SK-N-SH (cell line): ENCODE measurements at regions not wholly inside any gene's neighbourhood (a gene's known extent, or its start where the extent isn't known, plus 50 kb on each side); places are given as distances from the start of the nearest gene placed in this dataset.

Experiments
- CTCF ChIA-PET: fragments of 300-600, 350-600 bp; formaldehyde crosslinking; extraction: SDS; loops from one replicate; lab custom pipeline; 2021; lab: Yijun Ruan, JAX
- POLR2A ChIA-PET: fragments of 350-600 bp; sonication (Branson Sonifier 250); formaldehyde crosslinking; extraction: SDS; loops from one replicate; lab custom pipeline; 2020; ENCODE audit warnings: antibody characterized with exemption, inconsistent platforms; lab: Yijun Ruan, JAX
- DNase-seq: peaks from one replicate; pipeline ENCODE4 v3.0.0; 2012
- H2AFZ ChIP-seq: fragments of 200-600 bp; sonication (generic); 2 replicates; pipeline ENCODE4 v1.8.1; 2016; ENCODE audit warnings: antibody characterized with exemption, mild to moderate bottlenecking, low read depth
- H3F3A ChIP-seq: fragments of 200-600 bp; sonication (generic); replicated peaks from 2 replicates; pipeline ENCODE3; 2016; ENCODE audit warnings: antibody characterized with exemption, mild to moderate bottlenecking; ENCODE audit not compliant: insufficient read depth
- H3K27ac ChIP-seq, 2 experiments: fragments of 200-500 bp in 1 of 2; fragments of 200-600 bp in 1 of 2; sonication (Bioruptor generic) in 1 of 2; sonication (generic), shearing (Covaris generic) in 1 of 2; 2 replicates each; pipeline versions ENCODE4 v1.5.1 to v1.6.1; 2014 to 2016; ENCODE audit warnings: low read depth in 2 of 2, inconsistent platforms in 1 of 2, low read length in 1 of 2, mild to moderate bottlenecking in 1 of 2, mixed read lengths in 1 of 2
- H3K27me3 ChIP-seq: fragments of 200-600 bp; sonication (generic), shearing (Covaris generic); 2 replicates; pipeline ENCODE4 v1.6.1; 2016; ENCODE audit warnings: mixed run types; ENCODE audit not compliant: insufficient read depth
- H3K36me3 ChIP-seq, 2 experiments: fragments of 200-500 bp in 1 of 2; fragments of 200-600 bp in 1 of 2; sonication (Bioruptor generic) in 1 of 2; sonication (generic) in 1 of 2; replicated peaks in 1 of 2; 2 replicates each; pipeline versions ENCODE3 to v1.5.1; 2014 to 2016; ENCODE audit warnings: low read length in 1 of 2, mild to moderate bottlenecking in 1 of 2; ENCODE audit not compliant: insufficient read depth in 2 of 2, control insufficient read depth in 1 of 2
- H3K4me1 ChIP-seq, 2 experiments: fragments of 200-500 bp in 1 of 2; fragments of 200-600 bp in 1 of 2; sonication (Bioruptor generic) in 1 of 2; sonication (generic), shearing (Covaris generic) in 1 of 2; 2 replicates each; pipeline versions ENCODE4 v1.5.1 to v1.6.1; 2014 to 2016; ENCODE audit warnings: low read depth in 1 of 2, low read length in 1 of 2, mixed run types in 1 of 2; ENCODE audit not compliant: insufficient read depth in 2 of 2, control insufficient read depth in 1 of 2
- H3K4me2 ChIP-seq: fragments of 200-600 bp; sonication (generic), shearing (Covaris generic); 2 replicates; pipeline ENCODE4 v1.6.1; 2017; ENCODE audit warnings: mixed run types
- H3K4me3 ChIP-seq, 2 experiments: fragments of 200-500 bp in 1 of 2; fragments of 200-600 bp in 1 of 2; sonication (Bioruptor generic) in 1 of 2; sonication (generic), shearing (Covaris generic) in 1 of 2; 2 replicates each; pipeline versions ENCODE4 v1.5.1 to v1.8.1; 2014 to 2016; ENCODE audit warnings: low read depth in 2 of 2, inconsistent platforms in 1 of 2, low read length in 1 of 2, mild to moderate bottlenecking in 1 of 2, mixed read lengths in 1 of 2, moderate library complexity in 1 of 2
- H3K79me2 ChIP-seq: fragments of 200-600 bp; sonication (generic); 2 replicates; pipeline ENCODE4 v1.8.1; 2017; ENCODE audit warnings: mild to moderate bottlenecking; ENCODE audit not compliant: insufficient read depth
- H3K9ac ChIP-seq: fragments of 200-600 bp; sonication (generic); 2 replicates; pipeline ENCODE4 v1.6.1; 2017; ENCODE audit warnings: mixed run types
- H3K9me2 ChIP-seq: fragments of 200-600 bp; sonication (generic); 2 replicates; pipeline ENCODE4 v1.6.1; 2017; ENCODE audit warnings: mixed run types
- H3K9me3 ChIP-seq: fragments of 200-600 bp; sonication (generic); 2 replicates; pipeline ENCODE4 v1.6.1; 2017; ENCODE audit warnings: mixed run types, mild to moderate bottlenecking, moderate library complexity
- H4K20me1 ChIP-seq: fragments of 200-600 bp; sonication (generic); 2 replicates; pipeline ENCODE4 v1.6.1; 2017; ENCODE audit warnings: mild to moderate bottlenecking, mixed run types; ENCODE audit not compliant: insufficient read depth
- EP300 ChIP-seq, 2 experiments: IDR thresholded peaks; 2 replicates each; pipeline versions ENCODE4 v1.4.0 to v1.6.1; 2012; ENCODE audit warnings: borderline replicate concordance in 1 of 2, low read depth in 1 of 2, low read length in 1 of 2
- EZH2phosphoT487 ChIP-seq: fragments of 200-600 bp; sonication (generic); IDR thresholded peaks from 2 replicates; pipeline ENCODE4 v1.6.1; 2017; ENCODE audit warnings: low read depth, mixed run types, mild to moderate bottlenecking, antibody characterized with exemption, moderate library complexity, borderline replicate concordance
- FOSL2 ChIP-seq: IDR thresholded peaks from 2 replicates; pipeline ENCODE4 v1.4.0; 2012; ENCODE audit warnings: low read depth, mild to moderate bottlenecking, moderate library complexity, borderline replicate concordance
- FOXM1 ChIP-seq: IDR thresholded peaks from 2 replicates; pipeline ENCODE4 v1.4.0; 2012; ENCODE audit warnings: low read depth, mild to moderate bottlenecking
- GATA2 ChIP-seq: sonication (generic); formaldehyde crosslinking; IDR thresholded peaks from 2 replicates; pipeline ENCODE4 v1.5.0; 2020; ENCODE audit warnings: mild to moderate bottlenecking, missing genetic modification reagents
- MEF2A ChIP-seq: IDR thresholded peaks from 2 replicates; pipeline ENCODE4 v1.4.0; 2012; ENCODE audit warnings: low read depth, borderline replicate concordance
- RAD21 ChIP-seq: IDR thresholded peaks from 2 replicates; pipeline ENCODE4 v1.6.1; 2012; ENCODE audit warnings: mild to moderate bottlenecking, low read length
- RFX5 ChIP-seq: IDR thresholded peaks from 2 replicates; pipeline ENCODE4 v1.6.1; 2012; ENCODE audit warnings: mild to moderate bottlenecking, improper control_type of control experiment, low read length
- RXRA ChIP-seq: IDR thresholded peaks from 2 replicates; pipeline ENCODE4 v1.4.0; 2012; ENCODE audit warnings: low read depth, mild to moderate bottlenecking, borderline replicate concordance
- TAF1 ChIP-seq: IDR thresholded peaks from 2 replicates; pipeline ENCODE4 v1.6.1; 2012; ENCODE audit warnings: low read depth, mild to moderate bottlenecking, low read length, moderate library complexity, borderline replicate concordance
- TCF12 ChIP-seq: IDR thresholded peaks from 2 replicates; pipeline ENCODE4 v1.4.0; 2012
- TEAD4 ChIP-seq: IDR thresholded peaks from 2 replicates; pipeline ENCODE4 v1.4.0; 2012; ENCODE audit warnings: mild to moderate bottlenecking, borderline replicate concordance; ENCODE audit not compliant: insufficient read depth
- WGBS: methylation state at CpG from one replicate; pipeline ENCODE4 v1.1.6; 2017; ENCODE audit warnings: low lambda C conversion rate; 5-methylcytosine and 5-hydroxymethylcytosine counted together
- TF ChIP-seq, protein P1 (sequence below): IDR thresholded peaks from 2 replicates; pipeline ENCODE4 v1.4.0; 2012; ENCODE audit warnings: low read depth, borderline replicate concordance
- TF ChIP-seq, protein P2 (sequence below): fragments of 150-350 bp; IDR thresholded peaks from 2 replicates; pipeline ENCODE4 v1.6.1; 2017; ENCODE audit warnings: antibody characterized with exemption, low read length, low read depth, borderline replicate concordance

DNA sequence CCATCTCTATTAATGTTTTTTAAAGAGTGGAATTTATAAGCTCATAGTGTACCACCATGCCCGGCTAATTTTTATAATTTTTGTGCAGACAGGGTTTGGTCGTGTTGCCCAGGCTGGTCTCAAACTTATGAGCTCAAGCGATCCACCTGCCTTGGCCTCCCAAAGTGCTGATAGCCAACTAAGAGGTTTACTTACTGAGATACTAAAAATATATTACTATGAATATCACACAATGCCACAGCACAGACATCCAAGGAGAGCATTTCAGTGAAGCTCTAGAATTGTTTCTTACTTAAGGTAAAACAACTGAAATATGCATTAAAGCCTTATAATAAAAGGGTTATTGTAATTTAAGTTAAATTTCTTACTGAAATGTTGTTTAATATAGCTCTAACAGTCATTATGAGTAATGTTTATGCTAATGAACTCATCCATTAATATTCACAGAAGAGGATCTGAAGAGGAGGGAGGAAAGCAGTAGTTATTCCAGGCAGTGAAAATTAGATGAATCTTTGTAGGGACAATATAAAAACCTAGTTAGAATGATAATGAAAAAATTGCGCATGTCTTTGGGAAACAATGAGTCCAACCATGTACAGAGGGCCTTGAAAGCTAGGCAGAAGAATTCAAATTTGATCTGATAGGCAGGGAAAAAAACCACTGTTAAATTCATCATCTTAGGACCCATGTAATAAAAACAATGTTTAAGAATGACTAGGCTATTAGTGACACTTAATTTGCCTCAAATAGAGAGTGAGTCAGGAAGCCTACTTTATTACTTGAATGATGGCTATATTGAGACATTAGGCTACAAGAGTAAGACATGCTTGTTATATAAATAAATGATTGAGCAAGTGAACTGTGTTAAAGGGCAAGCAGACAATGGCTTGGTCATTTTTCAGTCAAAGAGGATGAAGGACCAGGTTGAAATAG is 99.2 kb downstream of the SLC41A2 start (continued):
- TF ChIP-seq MEF2A (peak; percentile 56; the same call in 1 of the 2 replicates), TCF12 (peak; percentile 42), EP300 (IDR thresholded peaks at IDR 0.05; ENCODE audit: borderline replicate concordance in 1 of 2, low read depth in 1 of 2, low read length in 1 of 2) (peak in 1 of 2 experiments; percentile 66; a peak in 1 of 4 replicates), TAF1 (no peak), GATA2 (CRISPR knock-in tag) (no peak), FOXM1 (0 out of 2 replicates have a peak, but pooled peaks have one; percentile 63), RAD21 (no peak), RFX5 (no peak), FOSL2 (peak; percentile 39; the same call in 1 of the 2 replicates)
- TF ChIP-seq, protein P1, sequence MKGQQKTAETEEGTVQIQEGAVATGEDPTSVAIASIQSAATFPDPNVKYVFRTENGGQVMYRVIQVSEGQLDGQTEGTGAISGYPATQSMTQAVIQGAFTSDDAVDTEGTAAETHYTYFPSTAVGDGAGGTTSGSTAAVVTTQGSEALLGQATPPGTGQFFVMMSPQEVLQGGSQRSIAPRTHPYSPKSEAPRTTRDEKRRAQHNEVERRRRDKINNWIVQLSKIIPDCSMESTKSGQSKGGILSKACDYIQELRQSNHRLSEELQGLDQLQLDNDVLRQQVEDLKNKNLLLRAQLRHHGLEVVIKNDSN: no peak
- TF ChIP-seq, protein P2, sequence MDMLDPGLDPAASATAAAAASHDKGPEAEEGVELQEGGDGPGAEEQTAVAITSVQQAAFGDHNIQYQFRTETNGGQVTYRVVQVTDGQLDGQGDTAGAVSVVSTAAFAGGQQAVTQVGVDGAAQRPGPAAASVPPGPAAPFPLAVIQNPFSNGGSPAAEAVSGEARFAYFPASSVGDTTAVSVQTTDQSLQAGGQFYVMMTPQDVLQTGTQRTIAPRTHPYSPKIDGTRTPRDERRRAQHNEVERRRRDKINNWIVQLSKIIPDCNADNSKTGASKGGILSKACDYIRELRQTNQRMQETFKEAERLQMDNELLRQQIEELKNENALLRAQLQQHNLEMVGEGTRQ: no peak

DNA sequence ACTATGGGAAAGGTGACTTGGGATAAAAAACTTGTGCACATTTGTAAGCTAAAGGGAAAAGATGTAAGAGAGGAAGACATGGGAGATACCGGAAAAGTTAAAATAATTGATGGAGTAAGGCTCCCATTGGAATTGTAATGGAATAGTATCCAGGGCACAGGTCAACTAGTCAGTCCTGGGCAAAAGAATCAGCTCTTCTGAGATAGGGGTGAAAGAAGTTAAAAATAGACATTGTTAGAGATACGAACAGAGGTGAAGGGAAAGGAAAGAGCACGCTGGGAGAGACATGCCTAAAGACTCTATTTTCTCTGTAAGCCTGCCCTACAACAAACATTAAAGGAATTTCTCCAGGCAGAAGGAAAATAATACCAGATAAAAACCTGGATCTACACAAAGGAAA is 101.6 kb downstream of the SLC41A2 start:
- Histone ChIP-seq H4K20me1 (no peaks in the 10 kb centered on the region), H3K4me1 (peaks cover 0 to 26% of the 10 kb centered on the region in 2 experiments; a peak in 2 of 4 replicates), H3K4me2 (no peak overlapping the region), H2AFZ (no peak overlapping the region), H3K79me2 (no peaks in the 10 kb centered on the region), H3K9me3 (no peaks in the 10 kb centered on the region), H3F3A (peaks cover 29% of the 10 kb centered on the region), H3K9me2 (no peaks in the 10 kb centered on the region), H3K36me3 (no peaks in the 10 kb centered on the region), H3K27ac (no peak overlapping the region), H3K27me3 (no peaks in the 10 kb centered on the region), H3K4me3 (no peak overlapping the region), H3K9ac (no peak overlapping the region)
- CTCF ChIA-PET: interaction anchor here (1.2 to 1.8 kb wide), 2 partner anchors 9 to 475 kb away, joined by 3 to 7 read pairs; no protein-coding TSS in a partner anchor
- DNase-seq: no peak
- POLR2A ChIA-PET: no interaction called here
- 96% methylated on average over 3 of the region's 3 CpGs for WGBS
- TF ChIP-seq TEAD4: no peak
- no peak for TF ChIP-seq FOXM1
- TF ChIP-seq RXRA: no peak
- no peak for TF ChIP-seq TAF1
- TF ChIP-seq, all 33 proteins: peak for 0

DNA sequence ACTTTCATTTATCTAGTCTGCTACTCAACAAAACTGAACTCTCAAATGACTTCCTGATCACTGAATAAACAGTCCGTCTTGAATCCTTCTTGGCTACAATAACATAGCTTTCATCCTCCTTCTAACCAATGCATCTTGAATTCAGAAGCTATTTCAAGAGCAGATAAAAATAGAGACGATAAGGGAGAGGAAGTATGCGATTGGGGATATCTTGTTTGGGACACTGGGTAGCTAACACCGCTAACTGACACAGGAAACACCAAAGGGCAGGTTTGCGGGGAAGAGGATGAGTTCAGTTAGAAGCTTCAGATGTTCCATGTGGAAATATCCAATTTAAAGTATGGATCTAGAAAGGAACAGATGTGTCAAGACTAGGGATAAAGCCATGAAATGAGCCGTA is 102.5 kb downstream of the SLC41A2 start:
- Histone ChIP-seq H3K36me3 (no peaks in the 10 kb centered on the region), H3K27ac (no peak overlapping the region), H3F3A (peaks cover 29% of the 10 kb centered on the region), H3K9ac (no peak overlapping the region), H4K20me1 (no peaks in the 10 kb centered on the region), H3K9me3 (no peaks in the 10 kb centered on the region), H3K4me1 (peaks cover 0 to 26% of the 10 kb centered on the region in 2 experiments; a peak in 2 of 4 replicates), H3K27me3 (no peaks in the 10 kb centered on the region)
- DNase-seq: no peak
- 94% methylated on average over 6 of the region's 6 CpGs for WGBS
- ChIA-PET POLR2A (no interaction called here), CTCF (interaction anchor here (0.6 to 1.8 kb wide), 2 partner anchors 60 to 474 kb away, joined by 3 to 7 read pairs; no protein-coding TSS in a partner anchor)
- no peak for TF ChIP-seq EZH2phosphoT487
- TF ChIP-seq, all 33 proteins: peak for 0
- Histone ChIP-seq H3K4me3 (no peak overlapping the region), H3K79me2 (no peaks in the 10 kb centered on the region), H2AFZ (no peak overlapping the region), H3K4me2 (no peak overlapping the region), H3K9me2 (no peaks in the 10 kb centered on the region)
